H1 (cell line): ENCODE measurements at regions not wholly inside any gene's neighbourhood (a gene's known extent, or its start where the extent isn't known, plus 50 kb on each side); places are given as distances from the start of the nearest gene placed in this dataset.

Source experiments
- CTCF ChIA-PET: fragments of 300-600 bp; sonication (Branson Sonifier 250); formaldehyde crosslinking; loops from one replicate; lab custom pipeline; 2021; ENCODE audit not compliant: partially characterized antibody; lab: Charles Lee
- POLR2A ChIA-PET: fragments of 300-600 bp; sonication (Branson Sonifier 250); formaldehyde crosslinking; loops from one replicate; lab custom pipeline; 2021; ENCODE audit warnings: inconsistent platforms; ENCODE audit not compliant: partially characterized antibody; lab: Charles Lee
- DNase-seq, 2 experiments: peaks; one replicate each; pipeline versions ENCODE4 v3.0.0 to v3.0.0-alpha.2; 2010 to 2022; ENCODE audit warnings: low spot score in 2 of 2, low read depth in 1 of 2, mixed read lengths in 1 of 2
- FAIRE-seq: peaks from 2 replicates; lab custom pipeline; 2011; peaks lifted over from hg19 to GRCh38; lab: Jason Lieb, UNC
- H2AFZ ChIP-seq: 2 replicates; pipeline ENCODE4 v1.8.1; 2012; ENCODE audit warnings: low read length, inconsistent platforms
- H2AK5ac ChIP-seq: 2 replicates; pipeline ENCODE4 v1.6.1; 2013; ENCODE audit warnings: low read depth, low read length
- H2BK120ac ChIP-seq: replicated peaks from 2 replicates; pipeline ENCODE3; 2013; ENCODE audit warnings: low read depth, low read length, inconsistent platforms
- H2BK12ac ChIP-seq: 2 replicates; pipeline ENCODE4 v1.6.1; 2013; ENCODE audit warnings: low read depth, low read length
- H2BK15ac ChIP-seq: 2 replicates; pipeline ENCODE4 v1.6.1; 2013; ENCODE audit warnings: low read length
- H2BK20ac ChIP-seq: 2 replicates; pipeline ENCODE4 v1.6.1; 2013; ENCODE audit warnings: low read length
- H2BK5ac ChIP-seq: 2 replicates; pipeline ENCODE4 v1.6.1; 2013; ENCODE audit warnings: low read depth, low read length
- H3K14ac ChIP-seq: 2 replicates; pipeline ENCODE4 v1.6.1; 2013; ENCODE audit warnings: inconsistent platforms; ENCODE audit not compliant: insufficient read length
- H3K18ac ChIP-seq: 2 replicates; pipeline ENCODE4 v1.6.1; 2013; ENCODE audit warnings: low read length; ENCODE audit errors: extremely low read depth
- H3K23ac ChIP-seq: 2 replicates; pipeline ENCODE4 v1.6.1; 2013; ENCODE audit warnings: inconsistent platforms; ENCODE audit not compliant: insufficient read length
- H3K23me2 ChIP-seq: 2 replicates; pipeline ENCODE4 v1.6.1; 2013; ENCODE audit warnings: low read depth, low read length
- H3K27ac ChIP-seq: 2 replicates; pipeline ENCODE4 v1.6.1; 2011; ENCODE audit warnings: low read depth, low read length, inconsistent platforms
- H3K27me3 ChIP-seq, 4 experiments: replicated peaks in 1 of 4; 1 replicate in 1 of 4; 2 replicates in 3 of 4; pipeline versions ENCODE4 v1.6.1 to v1.8.1; 2011 to 2013; ENCODE audit warnings: low read length in 3 of 4, mild to moderate bottlenecking in 3 of 4, inconsistent platforms in 2 of 4, mixed read lengths in 2 of 4, moderate library complexity in 1 of 4; ENCODE audit not compliant: control insufficient read depth in 3 of 4, insufficient read depth in 3 of 4; ENCODE audit errors: extremely low read depth in 1 of 4
- H3K36me3 ChIP-seq, 4 experiments: 2 replicates each; pipeline versions ENCODE4 v1.6.1 to v1.8.1; 2011 to 2013; ENCODE audit warnings: mild to moderate bottlenecking in 4 of 4, low read length in 3 of 4, moderate library complexity in 2 of 4, control low read depth in 1 of 4, inconsistent platforms in 1 of 4; ENCODE audit not compliant: insufficient read depth in 4 of 4, control insufficient read depth in 2 of 4
- H3K4ac ChIP-seq: replicated peaks from 2 replicates; pipeline ENCODE3; 2013; ENCODE audit warnings: low read length, low read depth, mixed read lengths, inconsistent platforms; ENCODE audit not compliant: insufficient read length
- H3K4me1 ChIP-seq, 4 experiments: replicated peaks in 1 of 4; 1 replicate in 1 of 4; 2 replicates in 3 of 4; pipeline versions ENCODE4 v1.6.1 to v1.8.1; 2011 to 2013; ENCODE audit warnings: low read length in 3 of 4, inconsistent platforms in 2 of 4, mixed read lengths in 1 of 4; ENCODE audit not compliant: insufficient read depth in 4 of 4, control insufficient read depth in 3 of 4
- H3K4me2 ChIP-seq, 2 experiments: 2 replicates each; pipeline versions ENCODE4 v1.6.1 to v1.8.1; 2011 to 2013; ENCODE audit warnings: low read depth in 2 of 2, low read length in 2 of 2, control low read depth in 1 of 2, inconsistent platforms in 1 of 2, mild to moderate bottlenecking in 1 of 2; ENCODE audit not compliant: insufficient read depth in 1 of 2
- H3K4me3 ChIP-seq, 4 experiments: fragments of 200-600, 300-600 bp in 1 of 4; sonication (generic), shearing (Covaris generic), sonication (Bioruptor Twin) in 1 of 4; 2 replicates each; pipeline versions ENCODE4 v1.5.1 to v1.8.1; 2011 to 2016; ENCODE audit warnings: low read length in 4 of 4, low read depth in 3 of 4, control low read depth in 2 of 4, inconsistent platforms in 2 of 4, mild to moderate bottlenecking in 2 of 4, mixed read lengths in 1 of 4, moderate library complexity in 1 of 4; ENCODE audit not compliant: insufficient read depth in 2 of 4; ENCODE audit errors: extremely low read depth in 1 of 4
- H3K56ac ChIP-seq: replicated peaks from 2 replicates; pipeline ENCODE3; 2013; ENCODE audit warnings: low read depth, mild to moderate bottlenecking, mixed read lengths, low read length, inconsistent platforms; ENCODE audit not compliant: insufficient read length
- H3K79me1 ChIP-seq: 2 replicates; pipeline ENCODE4 v1.6.1; 2013; ENCODE audit warnings: low read depth, low read length, control low read depth
- H3K79me2 ChIP-seq, 2 experiments: 2 replicates each; pipeline versions ENCODE4 v1.6.1 to v1.8.1; 2012 to 2013; ENCODE audit warnings: low read length in 2 of 2, mild to moderate bottlenecking in 2 of 2, inconsistent platforms in 1 of 2; ENCODE audit not compliant: insufficient read depth in 2 of 2, control insufficient read depth in 1 of 2
- H3K9ac ChIP-seq, 4 experiments: replicated peaks in 1 of 4; 1 replicate in 1 of 4; 2 replicates in 3 of 4; pipeline versions ENCODE4 v1.6.1 to v1.8.1; 2011 to 2013; ENCODE audit warnings: low read depth in 3 of 4, low read length in 3 of 4, control low read depth in 2 of 4, mild to moderate bottlenecking in 2 of 4, moderate library complexity in 2 of 4, inconsistent platforms in 1 of 4; ENCODE audit errors: extremely low read depth in 1 of 4
- H3K9me3 ChIP-seq, 2 experiments: 2 replicates each; pipeline versions ENCODE4 v1.6.1 to v1.8.1; 2012 to 2013; ENCODE audit warnings: mild to moderate bottlenecking in 2 of 2, moderate library complexity in 2 of 2, control low read depth in 1 of 2, inconsistent platforms in 1 of 2, low read depth in 1 of 2, low read length in 1 of 2, mixed read lengths in 1 of 2; ENCODE audit not compliant: insufficient read depth in 2 of 2
- H4K20me1 ChIP-seq, 2 experiments: replicated peaks in 1 of 2; 2 replicates each; pipeline versions ENCODE3 to v1.8.1; 2011 to 2013; ENCODE audit warnings: inconsistent platforms in 2 of 2, low read length in 2 of 2, mild to moderate bottlenecking in 1 of 2; ENCODE audit not compliant: insufficient read depth in 2 of 2, control insufficient read depth in 1 of 2
- H4K5ac ChIP-seq: 2 replicates; pipeline ENCODE4 v1.6.1; 2013; ENCODE audit warnings: low read length, low read depth, mixed read lengths, inconsistent platforms; ENCODE audit not compliant: insufficient read length
- H4K8ac ChIP-seq: 2 replicates; pipeline ENCODE4 v1.8.0; 2013; ENCODE audit warnings: mild to moderate bottlenecking, moderate library complexity, low read length, inconsistent platforms; ENCODE audit not compliant: insufficient read depth; ENCODE audit errors: extremely low read depth
- H4K91ac ChIP-seq: replicated peaks from 2 replicates; pipeline ENCODE3; 2013; ENCODE audit warnings: low read length, mixed read lengths, inconsistent platforms; ENCODE audit not compliant: insufficient read length
- BACH1 ChIP-seq: IDR thresholded peaks from 2 replicates; pipeline ENCODE4 v1.6.1; 2012; ENCODE audit warnings: low read length, improper control_type of control experiment
- JUND ChIP-seq: IDR thresholded peaks from 2 replicates; pipeline ENCODE4 v1.6.1; 2011; ENCODE audit warnings: mild to moderate bottlenecking, improper control_type of control experiment, low read length
- MAFK ChIP-seq: IDR thresholded peaks from 2 replicates; pipeline ENCODE4 v1.6.1; 2012; ENCODE audit warnings: low read depth, mild to moderate bottlenecking, improper control_type of control experiment, low read length
- WGBS, 2 experiments: shearing (Covaris generic) in 1 of 2; methylation state at CpG; one replicate each; pipeline versions ENCODE4 v1.1.6 to v1.1.7; 2013 to 2015; ENCODE audit warnings: low lambda C conversion rate in 2 of 2, mixed read lengths in 2 of 2, inconsistent platforms in 1 of 2, low coverage in 1 of 2, missing lambda C conversion rate in 1 of 2; ENCODE audit not compliant: insufficient replicate concordance in 2 of 2, insufficient coverage in 1 of 2, insufficient read length in 1 of 2; ENCODE audit errors: extremely low coverage in 1 of 2, missing lambda C conversion rate in 1 of 2; 5-methylcytosine and 5-hydroxymethylcytosine counted together

- no peak overlapping the region for H3K18ac ChIP-seq
- CTCF ChIA-PET = no interaction called here
- WGBS, 2 experiments = 80% methylated on average over 6 of the region's 6 CpGs; no CpG with 5 or more reads in 1 of the 2 experiments
- peak; percentile 76 for TF ChIP-seq BACH1
- no peak for TF ChIP-seq JUND
- TF ChIP-seq MAFK = peak; percentile 60; the same call in 1 of the 2 replicates
- no peak overlapping the region for H3K4me2 ChIP-seq
- no peak overlapping the region for H3K56ac ChIP-seq
- H2AK5ac ChIP-seq = no peak overlapping the region
- H2BK20ac ChIP-seq = no peak overlapping the region
- no peaks in the 10 kb centered on the region for H4K20me1 ChIP-seq
- no peak overlapping the region for H4K91ac ChIP-seq
- H3K79me1 ChIP-seq = no peaks in the 10 kb centered on the region
- no peak overlapping the region for H2AFZ ChIP-seq
- H3K23ac ChIP-seq = no peak overlapping the region
- FAIRE-seq (no peak), DNase-seq (no peak)
- H3K9me3 ChIP-seq = peaks cover 3 to 9% of the 10 kb centered on the region in 2 experiments; a peak in 2 of 4 replicates
- no peak overlapping the region for H3K9ac ChIP-seq
- H4K8ac ChIP-seq = no peak overlapping the region
- H3K4me3 ChIP-seq = no peak overlapping the region
- H3K27ac ChIP-seq = no peak overlapping the region
- no peaks in the 10 kb centered on the region; a peak in 1 of 7 replicates for H3K4me1 ChIP-seq
- no peaks in the 10 kb centered on the region for H3K27me3 ChIP-seq
- no peaks in the 10 kb centered on the region for H3K23me2 ChIP-seq
- no peak overlapping the region for H2BK12ac ChIP-seq
- no peak overlapping the region for H2BK120ac ChIP-seq
- no peaks in the 10 kb centered on the region for H3K79me2 ChIP-seq
- H2BK15ac ChIP-seq = no peak overlapping the region
- H3K14ac ChIP-seq = no peak overlapping the region
- POLR2A ChIA-PET = no interaction called here
- H2BK5ac ChIP-seq = no peak overlapping the region
- H3K36me3 ChIP-seq = no peaks in the 10 kb centered on the region
- no peak overlapping the region for H3K4ac ChIP-seq
- H4K5ac ChIP-seq = no peak overlapping the region
These were observed 488.1 kb upstream of the ADAMTS16 start for GRCh38 chr5:4651806-4652565.
